ENCODE measurements at regions not wholly inside any gene's neighbourhood (a gene's known extent, or its start where the extent isn't known, plus 50 kb on each side); places are given as distances from the start of the nearest gene placed in this dataset.

GRCh38 chr4:117481742-117482141, 396.4 kb upstream of the TRAM1L1 start:
- TF ChIP-seq, protein P1, sequence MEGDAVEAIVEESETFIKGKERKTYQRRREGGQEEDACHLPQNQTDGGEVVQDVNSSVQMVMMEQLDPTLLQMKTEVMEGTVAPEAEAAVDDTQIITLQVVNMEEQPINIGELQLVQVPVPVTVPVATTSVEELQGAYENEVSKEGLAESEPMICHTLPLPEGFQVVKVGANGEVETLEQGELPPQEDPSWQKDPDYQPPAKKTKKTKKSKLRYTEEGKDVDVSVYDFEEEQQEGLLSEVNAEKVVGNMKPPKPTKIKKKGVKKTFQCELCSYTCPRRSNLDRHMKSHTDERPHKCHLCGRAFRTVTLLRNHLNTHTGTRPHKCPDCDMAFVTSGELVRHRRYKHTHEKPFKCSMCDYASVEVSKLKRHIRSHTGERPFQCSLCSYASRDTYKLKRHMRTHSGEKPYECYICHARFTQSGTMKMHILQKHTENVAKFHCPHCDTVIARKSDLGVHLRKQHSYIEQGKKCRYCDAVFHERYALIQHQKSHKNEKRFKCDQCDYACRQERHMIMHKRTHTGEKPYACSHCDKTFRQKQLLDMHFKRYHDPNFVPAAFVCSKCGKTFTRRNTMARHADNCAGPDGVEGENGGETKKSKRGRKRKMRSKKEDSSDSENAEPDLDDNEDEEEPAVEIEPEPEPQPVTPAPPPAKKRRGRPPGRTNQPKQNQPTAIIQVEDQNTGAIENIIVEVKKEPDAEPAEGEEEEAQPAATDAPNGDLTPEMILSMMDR (IDR thresholded peaks at IDR 0.05; ENCODE audit: low read depth, low read length, poor library complexity, severe bottlenecking): no peak
- no peak for TF ChIP-seq EZH2phosphoT487 (IDR thresholded peaks at IDR 0.05; ENCODE audit: borderline replicate concordance, low read length)
